Astrocyte (in vitro differentiated cells and primary cell): ENCODE measurements at regions not wholly inside any gene's neighbourhood (a gene's known extent, or its start where the extent isn't known, plus 50 kb on each side); places are given as distances from the start of the nearest gene placed in this dataset.

Experiments used
- CTCF ChIP-seq: IDR thresholded peaks from 2 replicates; pipeline ENCODE4 v1.5.1; 2011; ENCODE audit warnings: low read depth, mild to moderate bottlenecking, inconsistent platforms, low read length, moderate library complexity; ENCODE audit not compliant: insufficient read depth
- EZH2 ChIP-seq: IDR thresholded peaks from 2 replicates; pipeline ENCODE4 v1.6.1; 2012; ENCODE audit warnings: mild to moderate bottlenecking, low read length, inconsistent platforms; ENCODE audit not compliant: insufficient read depth

DNA sequence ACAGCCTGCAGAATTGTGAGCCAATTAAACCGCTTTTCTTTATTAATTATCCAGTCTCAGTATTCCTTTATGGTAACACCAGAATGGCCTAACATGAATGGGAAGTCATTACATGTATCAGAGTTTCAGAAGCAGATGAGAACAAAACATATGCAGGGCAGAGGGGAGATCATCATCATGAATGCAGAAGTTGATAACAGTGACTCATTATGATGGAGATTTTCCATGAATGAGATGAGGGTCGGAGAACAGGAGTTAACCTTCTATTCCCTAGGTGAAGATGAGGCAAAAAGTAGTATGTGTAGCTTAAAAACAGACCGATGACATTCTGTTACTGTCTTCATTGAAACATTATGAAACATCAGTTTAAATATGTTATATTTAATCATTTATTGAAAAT is 59.5 kb upstream of the PPM1B start:
- no peak for TF ChIP-seq CTCF
- no peak for TF ChIP-seq EZH2
